Right ventricle myocardium superior (tissue), 1 donor: ENCODE measurements at regions not wholly inside any gene's neighbourhood (a gene's known extent, or its start where the extent isn't known, plus 50 kb on each side); places are given as distances from the start of the nearest gene placed in this dataset.
A peak's percentile ranks its signal among the peaks of the same experiment; 100 is the strongest.

Source experiments
- ATAC-seq: fragments of 200-7000 bp; cut with Tn5 transposase; one replicate; pipeline ENCODE4 v1.9.1; 2020; ENCODE audit warnings: mild to moderate bottlenecking; ENCODE audit not compliant: poor library complexity
- DNase-seq: peaks from one replicate; pipeline ENCODE4 v3.0.0-alpha.2; 2020
- intact Hi-C: fragments of 100-400 bp; cut with DNase I; formaldehyde crosslinking; loops from one replicate; pipeline ENCODE4 v1.11.2; 2022
- donor health status: DM: no; HTN: yes; CAD: no; lungs with severe emphysema.

DNA sequence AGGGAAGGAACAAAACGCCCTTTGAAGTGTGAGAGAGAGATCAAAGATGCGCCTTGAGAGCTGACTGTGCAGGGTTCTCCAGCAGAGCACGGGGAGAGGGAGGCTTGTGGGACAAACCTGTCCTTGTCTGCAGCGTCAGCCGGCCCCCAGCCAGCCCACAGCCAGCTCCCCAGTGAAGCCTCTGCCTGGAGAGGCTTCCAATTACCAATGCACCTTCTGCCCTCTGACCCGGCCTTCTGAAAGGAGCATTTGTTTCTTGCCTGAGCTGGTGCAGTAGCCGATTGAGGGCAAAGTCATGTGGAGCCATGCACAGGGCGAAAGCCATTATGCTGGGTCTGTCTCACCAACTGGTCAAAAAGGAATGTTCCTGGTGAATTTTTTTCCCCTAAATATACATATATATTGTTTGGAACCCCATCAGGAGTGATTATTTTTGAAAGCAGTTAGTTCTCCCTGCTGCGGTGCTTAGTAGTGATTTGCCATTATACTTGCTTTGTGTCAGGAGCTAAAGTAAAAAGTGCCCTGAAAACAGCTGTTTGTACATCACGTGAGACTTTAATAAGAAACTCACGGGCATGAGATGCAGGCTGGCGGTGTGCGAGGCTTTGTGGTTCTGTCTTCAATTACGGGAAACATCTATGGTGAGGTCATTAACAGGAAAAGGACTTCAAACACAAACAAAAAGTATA, 268.6 kb downstream of the KLF6 start:
- ATAC-seq (no peak), DNase-seq (no peak)
- intact Hi-C loops = no loop called here

DNA sequence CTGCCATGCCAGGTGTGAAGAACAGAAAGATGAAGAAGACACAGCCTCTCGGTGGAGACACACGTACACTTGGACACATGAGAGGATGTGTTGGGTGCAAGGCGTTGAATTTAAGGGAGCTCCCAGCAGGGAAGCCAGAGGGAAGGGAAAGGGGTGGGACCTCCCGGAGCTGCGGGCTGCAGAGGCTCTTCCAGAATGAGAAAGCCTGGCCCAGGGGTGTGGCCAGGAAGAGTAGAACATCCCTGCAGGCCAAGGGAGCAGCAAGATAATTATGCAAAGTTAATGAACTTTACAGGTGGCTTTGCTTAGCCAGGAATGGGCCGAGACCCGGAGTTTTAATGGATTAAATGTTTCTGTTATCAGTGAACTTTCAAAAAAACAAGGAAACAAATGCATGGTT, 270.3 kb downstream of the KLF6 start:
- no peak for DNase-seq
- intact Hi-C loops = no loop called here
- ATAC-seq = no peak

DNA sequence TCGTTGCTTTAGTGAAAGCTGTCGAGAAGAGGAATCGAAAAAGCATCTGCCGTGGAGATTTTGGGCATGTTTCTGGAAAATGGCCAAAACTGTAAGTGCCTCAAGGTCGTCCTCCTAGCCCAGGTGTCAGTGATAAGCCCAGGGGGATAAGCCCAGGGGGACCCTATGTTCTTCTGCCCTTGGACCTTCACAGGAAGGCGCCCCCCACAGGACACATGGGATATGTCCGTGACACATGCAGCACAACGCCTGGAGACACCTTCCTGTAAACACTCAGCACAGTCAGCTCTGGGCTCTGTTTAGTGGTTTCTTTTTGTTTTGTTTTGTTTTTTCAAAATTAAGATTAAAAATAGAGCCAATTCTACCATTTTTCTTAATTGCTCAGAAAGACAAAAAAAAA, 272.7 kb downstream of the KLF6 start:
- ATAC-seq = no peak
- intact Hi-C loops = no loop called here
- no peak for DNase-seq

DNA sequence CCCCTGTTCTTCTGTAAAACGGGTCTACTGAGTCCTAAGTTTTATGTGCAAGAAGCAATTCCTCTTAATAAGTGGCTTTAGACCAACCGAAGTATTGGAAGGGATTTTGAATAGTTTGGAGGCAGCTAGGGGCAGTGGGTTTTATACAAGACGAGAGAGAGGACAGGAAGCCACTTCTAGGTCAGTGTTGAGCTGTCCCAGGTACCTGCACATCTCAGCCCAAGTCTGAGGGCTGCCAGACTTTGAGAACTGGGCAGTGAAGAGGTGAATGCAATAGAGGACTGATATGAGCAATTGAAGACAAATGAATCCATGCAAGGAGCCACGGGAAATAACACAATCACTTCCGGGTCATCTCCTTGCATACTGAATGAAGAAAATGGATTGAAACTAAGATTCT, 273.5 kb downstream of the KLF6 start:
- DNase-seq (no peak), ATAC-seq (no peak)
- intact Hi-C loops = no loop called here

DNA sequence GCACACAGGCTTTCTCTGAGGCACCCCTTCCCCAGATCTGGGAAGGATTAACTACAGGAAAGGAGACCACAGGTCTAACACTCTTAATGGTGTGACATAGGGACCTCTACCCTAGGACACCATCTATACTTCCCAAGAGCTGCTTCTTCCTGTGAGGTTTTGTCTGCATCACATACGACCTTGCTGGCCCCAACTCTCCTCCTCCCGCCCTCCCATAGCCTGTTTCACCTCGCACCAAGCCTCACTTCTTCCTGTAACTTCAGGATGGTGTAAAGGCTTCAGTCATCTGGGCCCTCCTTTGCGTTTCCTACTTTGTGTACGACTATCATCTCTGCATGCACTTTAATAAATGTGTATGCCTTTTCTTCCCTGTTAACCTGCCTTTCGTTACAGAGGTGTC, 274.3 kb downstream of the KLF6 start:
- ATAC-seq (no peak), DNase-seq (no peak)
- intact Hi-C loops = no loop called here

DNA sequence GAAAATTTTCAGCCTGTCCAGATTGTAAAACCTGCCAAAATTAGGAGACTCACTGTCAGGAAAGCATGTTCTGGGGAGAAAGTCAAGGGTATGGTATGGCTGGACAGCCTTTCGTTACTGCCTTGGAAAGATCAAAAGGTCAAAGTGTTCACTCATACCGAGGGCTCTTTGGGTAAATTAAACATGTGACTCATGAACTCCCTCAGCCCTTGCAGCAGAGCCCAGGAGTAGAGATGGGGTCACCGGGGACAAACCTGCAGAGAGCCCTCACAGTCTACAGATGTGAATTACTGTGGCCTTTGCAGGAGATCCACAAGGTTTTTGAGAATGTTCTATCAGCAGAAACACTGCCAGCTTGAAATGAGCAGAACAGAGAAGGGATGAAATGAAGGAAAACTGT, 275.7 kb downstream of the KLF6 start:
- ATAC-seq (no peak), DNase-seq (no peak)
- intact Hi-C loops = loop anchor here (10.0 kb wide), 1 partner anchor 55 kb away; no protein-coding TSS in a partner anchor

DNA sequence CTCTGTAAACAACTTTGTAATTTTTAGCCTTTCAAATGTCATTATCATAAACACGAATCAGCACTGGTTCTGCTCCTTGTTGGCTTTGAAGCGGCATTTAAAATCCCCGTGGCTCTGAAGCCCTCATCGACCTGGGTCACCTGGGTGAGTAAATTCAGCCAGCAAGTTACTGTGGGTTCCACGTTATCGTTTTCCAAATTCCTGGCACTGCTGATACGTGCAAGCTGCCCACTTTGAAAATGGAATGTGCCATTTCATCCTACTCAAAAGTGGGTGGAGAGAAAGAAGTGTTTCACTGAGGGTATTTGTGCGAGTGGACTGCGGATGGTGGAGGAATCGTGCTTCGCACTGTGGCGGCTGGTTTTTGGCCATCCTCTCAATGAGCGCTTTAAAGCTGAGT, 281.7 kb downstream of the KLF6 start:
- intact Hi-C loops = loop anchor here (10.0 kb wide), 1 partner anchor 62 kb away; no protein-coding TSS in a partner anchor
- ATAC-seq = peak; percentile 42
- DNase-seq = no peak

DNA sequence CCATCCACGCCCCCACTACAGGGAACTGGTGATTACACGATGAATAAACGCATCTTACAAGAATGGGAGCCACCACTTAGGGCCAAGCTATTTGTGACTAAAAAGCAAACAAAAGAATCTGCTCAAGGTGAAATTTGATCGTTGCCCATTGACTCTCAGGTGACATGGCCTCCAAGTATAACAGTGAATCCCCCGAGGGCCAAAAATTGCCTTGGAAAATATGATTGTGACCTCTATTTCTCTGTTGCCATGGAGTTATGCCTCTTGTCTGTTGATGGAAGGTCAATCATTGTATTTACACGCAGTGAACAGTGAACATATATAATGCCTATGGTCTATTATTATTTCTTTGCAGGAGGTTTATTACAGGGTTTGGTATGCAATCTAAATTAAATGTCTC, 282.3 kb downstream of the KLF6 start:
- DNase-seq = no peak
- intact Hi-C loops = loop anchor here (10.0 kb wide), 1 partner anchor 62 kb away; no protein-coding TSS in a partner anchor
- no peak for ATAC-seq

DNA sequence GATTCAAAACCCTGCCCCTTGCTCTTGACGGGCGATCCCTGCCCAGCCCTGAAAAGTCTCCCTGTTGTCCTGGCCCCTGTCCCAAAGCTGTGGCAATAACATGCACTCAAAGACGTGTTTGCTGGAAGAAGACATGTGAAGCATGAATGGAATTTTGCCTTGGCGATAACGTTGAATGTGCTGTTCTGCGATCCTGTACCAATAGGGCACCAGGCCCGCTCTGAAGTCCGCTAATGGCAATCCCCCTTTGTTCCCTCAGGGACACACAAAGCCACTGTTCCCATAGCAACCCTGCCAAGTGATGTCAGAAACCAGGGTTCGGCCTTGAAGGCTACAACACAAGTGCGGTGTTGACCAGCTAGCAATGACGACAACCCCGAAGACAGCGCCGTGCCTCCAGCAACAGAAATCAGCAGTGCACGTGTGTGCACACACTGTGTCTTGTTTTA, 284.6 kb downstream of the KLF6 start:
- intact Hi-C loops = loop anchor here (10.0 kb wide), 1 partner anchor 64 kb away; no protein-coding TSS in a partner anchor
- ATAC-seq (peak; percentile 92), DNase-seq (peak; percentile 80)

DNA sequence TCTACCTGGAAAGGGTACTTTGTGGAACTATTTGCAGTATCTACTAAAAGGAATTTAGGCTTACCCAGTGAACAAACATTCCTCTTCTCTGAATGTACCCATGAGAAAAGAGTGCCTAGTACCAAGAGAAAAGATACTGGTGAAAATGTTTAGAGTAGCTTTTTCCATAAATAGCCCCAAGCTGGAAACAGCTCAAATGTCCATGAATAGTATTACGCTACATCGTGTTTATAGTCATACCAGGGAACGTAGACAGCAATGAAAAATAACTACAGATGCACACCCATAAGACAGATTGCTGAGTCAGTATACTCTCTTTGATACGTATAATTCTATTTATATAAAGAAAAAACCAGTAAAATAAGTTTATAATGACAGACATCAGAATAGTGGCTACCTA, 285.9 kb downstream of the KLF6 start:
- intact Hi-C loops = no loop called here
- DNase-seq = no peak
- ATAC-seq = no peak

DNA sequence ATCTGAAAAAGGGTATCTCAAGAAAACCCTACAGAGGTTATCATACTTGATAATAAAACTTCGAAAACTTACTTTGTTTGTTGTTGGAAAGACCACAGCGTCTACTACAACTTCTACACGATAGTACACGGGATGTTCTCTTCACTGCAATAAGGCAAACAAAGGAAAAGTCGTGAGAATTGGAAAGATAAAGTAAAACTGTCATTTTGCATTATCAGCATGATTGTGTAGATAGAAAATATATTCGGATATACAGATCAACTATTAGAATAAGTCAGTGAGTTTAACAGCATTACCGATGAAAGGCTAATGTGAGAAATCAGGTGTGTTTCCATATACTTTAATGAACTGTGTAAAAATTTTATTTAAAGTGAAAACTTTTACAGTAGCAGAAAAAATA, 287.4 kb downstream of the KLF6 start:
- no peak for DNase-seq
- ATAC-seq = no peak
- intact Hi-C loops = no loop called here

DNA sequence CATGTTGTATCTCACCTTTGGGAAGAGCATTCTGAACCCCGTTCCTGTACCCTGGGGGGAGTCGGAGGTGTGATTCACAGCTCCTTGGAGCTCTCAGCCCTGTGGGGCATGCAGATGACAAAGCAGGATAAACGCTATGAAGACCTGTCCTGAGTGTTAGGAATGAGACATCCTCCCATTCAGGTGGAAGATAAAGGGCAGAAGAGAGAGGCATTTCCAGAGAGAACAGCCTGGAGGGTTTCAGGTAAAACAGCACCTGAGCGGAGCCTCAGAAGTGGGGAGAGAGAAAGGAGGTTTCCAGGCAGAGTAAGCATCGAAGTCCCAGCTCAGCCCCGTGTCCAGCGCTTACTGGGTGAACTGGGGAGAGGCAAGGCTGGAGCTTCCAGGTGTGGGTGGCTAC, 288.9 kb downstream of the KLF6 start:
- no peak for ATAC-seq
- intact Hi-C loops = no loop called here

DNA sequence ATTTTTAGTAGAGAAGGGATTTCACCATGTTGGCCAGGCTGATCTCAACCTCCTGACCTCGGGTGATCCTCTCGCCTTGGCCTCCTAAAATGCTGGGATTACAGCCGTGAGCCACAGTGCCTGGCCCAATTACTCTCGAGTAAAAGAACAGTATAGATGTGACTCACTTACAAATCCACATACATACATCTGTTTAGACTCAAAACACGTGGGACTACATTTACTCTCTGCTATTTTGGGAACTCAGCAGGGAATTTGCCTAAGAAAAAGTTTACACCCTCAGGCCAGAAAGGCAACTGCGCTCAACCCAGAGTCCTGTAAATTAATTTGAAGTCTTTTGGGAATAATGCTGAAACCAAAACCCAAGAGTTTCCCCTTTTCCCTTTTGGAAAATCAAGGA, 289.7 kb downstream of the KLF6 start:
- ATAC-seq = no peak
- DNase-seq = no peak
- intact Hi-C loops = no loop called here

More for the DNA sequence above, 288.9 kb downstream of the KLF6 start:
- DNase-seq = no peak

DNA sequence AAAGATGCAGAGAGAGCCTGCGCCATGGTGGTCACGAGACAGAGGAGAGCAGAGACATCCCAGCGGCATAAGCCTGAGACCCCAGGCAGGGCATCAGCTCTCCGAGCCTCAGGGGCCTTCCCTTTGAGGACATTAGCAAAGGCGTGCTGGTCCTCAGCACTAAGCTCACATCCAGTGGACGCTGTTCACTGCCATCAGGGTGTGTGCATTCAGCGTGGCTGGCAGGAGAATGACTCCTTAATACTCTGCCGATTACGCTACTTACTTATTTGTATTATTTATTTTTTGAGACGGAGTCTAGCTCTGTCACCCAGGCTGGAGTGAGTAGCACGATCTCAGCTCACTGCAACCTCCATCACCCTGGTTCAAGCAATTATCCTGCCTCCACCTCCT, 290.2 kb downstream of the KLF6 start:
- ATAC-seq (peak; percentile 34), DNase-seq (no peak)
- intact Hi-C loops = no loop called here

DNA sequence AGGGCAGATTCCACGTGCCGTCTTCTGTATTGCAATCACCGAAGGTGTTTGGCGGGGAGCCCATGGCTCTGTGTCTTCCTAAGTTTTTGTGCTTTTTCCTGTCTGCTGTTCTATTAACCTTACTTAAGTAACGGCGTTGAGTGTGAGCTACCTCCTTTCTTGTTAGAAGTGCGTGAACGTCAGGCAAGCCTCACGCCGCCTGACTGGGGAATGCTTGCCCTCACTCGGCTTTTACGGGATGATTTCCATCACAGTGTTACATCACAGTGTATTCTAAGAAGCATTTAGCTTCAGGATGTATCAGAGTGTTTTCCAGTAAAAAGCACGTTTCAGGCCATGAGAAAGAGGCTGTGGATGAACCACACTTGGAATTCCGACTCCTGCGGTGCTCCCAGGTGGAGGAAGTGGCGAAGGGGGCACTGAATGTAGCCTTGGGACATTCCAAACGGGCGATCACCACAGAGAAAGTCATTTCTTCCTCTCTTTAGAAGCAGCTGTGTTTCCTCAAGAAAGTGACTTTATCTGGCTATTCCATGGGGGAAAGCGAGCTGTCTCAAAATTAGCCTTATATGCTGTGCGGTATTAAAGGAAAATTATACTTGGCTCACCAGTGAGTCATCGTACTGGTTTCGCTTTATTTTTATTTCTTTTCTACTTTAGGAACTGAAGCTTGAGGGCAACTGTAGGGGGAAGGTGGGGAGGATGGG, 290.7 kb downstream of the KLF6 start:
- no peak for DNase-seq
- peak; percentile 80 for ATAC-seq
- intact Hi-C loops = no loop called here

DNA sequence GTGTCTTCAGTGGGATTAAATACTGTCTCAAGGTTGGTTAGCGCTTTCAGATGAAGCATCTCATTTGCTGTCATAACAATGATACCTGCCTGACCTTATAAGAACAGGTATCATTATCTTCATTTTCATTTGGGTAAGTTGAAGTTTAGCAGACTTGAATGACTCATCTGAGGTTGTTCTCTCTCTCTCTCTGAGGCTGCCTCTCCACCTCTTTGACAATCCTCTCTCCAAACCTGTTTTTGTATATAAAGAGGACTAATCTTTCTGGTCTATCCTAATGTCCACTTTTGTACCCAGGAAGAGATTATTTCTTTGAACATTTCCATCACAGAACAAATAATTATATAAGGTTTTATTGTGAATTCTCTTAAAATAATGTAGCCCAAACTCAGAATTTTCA, 291.4 kb downstream of the KLF6 start:
- no peak for DNase-seq
- ATAC-seq = no peak
- intact Hi-C loops = no loop called here

DNA sequence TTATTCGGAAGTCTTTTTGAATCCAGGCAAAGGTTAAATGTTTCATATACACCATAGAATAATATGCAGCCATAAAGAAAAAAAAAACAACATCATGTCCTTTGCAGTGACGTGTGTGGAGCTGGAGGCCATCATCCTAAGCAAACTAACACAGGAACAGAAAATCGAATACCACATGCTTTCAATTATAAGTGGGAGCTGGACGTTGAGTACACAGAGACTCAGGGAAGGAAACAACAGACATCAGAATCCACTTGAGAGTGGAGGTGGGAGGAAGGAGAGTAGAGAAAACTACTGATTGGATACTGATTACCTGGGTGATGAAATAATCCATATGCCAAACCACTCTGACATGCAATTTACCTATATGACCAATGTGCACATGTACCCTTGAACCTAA, 293.4 kb downstream of the KLF6 start:
- ATAC-seq (no peak), DNase-seq (no peak)
- intact Hi-C loops = no loop called here

DNA sequence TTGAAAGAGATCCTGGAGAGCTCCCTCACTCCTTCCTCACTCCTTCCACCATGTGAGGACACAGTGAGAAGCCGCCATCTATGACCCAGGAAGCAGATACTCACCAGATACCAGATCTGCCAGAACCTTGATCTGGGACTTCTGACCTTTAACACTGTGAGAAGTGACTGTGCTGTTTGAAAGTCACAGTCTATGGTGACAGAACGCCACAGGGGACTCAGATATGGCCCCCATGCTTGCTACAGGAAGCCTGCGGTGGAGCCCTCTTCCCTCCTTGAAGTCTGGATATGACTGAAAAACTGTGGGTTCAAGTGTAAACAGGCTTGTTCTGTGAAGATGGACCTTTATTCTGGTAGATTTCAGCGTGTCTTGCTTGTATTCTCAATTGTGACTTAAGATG, 297.8 kb downstream of the KLF6 start:
- intact Hi-C loops = no loop called here
- DNase-seq (no peak), ATAC-seq (no peak)

DNA sequence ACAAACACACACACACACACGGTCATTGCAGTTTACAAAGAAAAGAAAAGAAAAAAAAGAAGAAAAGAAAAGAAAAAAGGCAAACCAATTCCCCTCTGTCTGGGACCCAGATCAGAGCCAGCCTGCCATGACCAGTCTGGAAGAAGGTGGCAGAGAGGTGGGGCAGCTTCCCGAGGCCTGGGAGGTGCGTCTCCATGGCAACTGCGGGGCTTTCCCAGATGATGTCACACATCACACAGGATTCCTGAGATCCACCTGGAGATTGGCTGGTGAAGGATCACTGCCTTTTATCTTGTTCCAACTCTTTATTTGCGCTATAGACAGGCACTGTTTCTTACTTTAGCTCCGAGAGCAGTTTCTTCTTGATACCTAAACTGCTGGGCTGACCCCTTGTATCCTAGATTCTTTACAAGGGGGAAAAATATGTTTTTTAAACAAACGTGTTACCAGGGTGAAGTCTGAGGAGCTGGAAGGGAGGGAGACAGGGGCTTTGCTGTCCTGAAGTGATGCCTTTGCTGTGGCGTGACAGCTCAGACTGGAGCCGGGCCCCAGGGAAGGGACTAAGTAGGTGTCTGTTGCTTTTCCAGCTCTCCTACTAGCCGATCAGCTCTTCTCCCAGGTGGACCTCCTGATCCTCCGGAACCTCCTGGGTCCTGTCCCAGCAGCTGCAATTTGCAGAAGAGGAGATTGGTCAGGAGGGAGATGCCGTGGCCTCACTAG, 298.5 kb downstream of the KLF6 start:
- no peak for ATAC-seq
- intact Hi-C loops = no loop called here

More for the DNA sequence above, 298.5 kb downstream of the KLF6 start:
- no peak for DNase-seq
